Esophagus squamous epithelium (tissue), 4 donors: ENCODE measurements at regions not wholly inside any gene's neighbourhood (a gene's known extent, or its start where the extent isn't known, plus 50 kb on each side); places are given as distances from the start of the nearest gene placed in this dataset.

Source experiments
- POLR2A ChIP-seq, 4 donors: fragments of 450-650 bp; IDR thresholded peaks; one replicate each; pipeline ENCODE4 v1.6.1; 2017; ENCODE audit warnings: antibody characterized with exemption in 4 of 4, mild to moderate bottlenecking in 4 of 4, moderate library complexity in 3 of 4
- TF ChIP-seq, protein P1 (sequence below), 6 experiments: fragments of 450-650 bp in 4 of 6; fragments of 200-600 bp in 2 of 6; sonication (generic) in 2 of 6; IDR thresholded peaks; one replicate each; pipeline ENCODE4 v1.5.1; 2016 to 2019; ENCODE audit warnings: antibody characterized with exemption in 6 of 6, mild to moderate bottlenecking in 4 of 6, moderate library complexity in 4 of 6

DNA sequence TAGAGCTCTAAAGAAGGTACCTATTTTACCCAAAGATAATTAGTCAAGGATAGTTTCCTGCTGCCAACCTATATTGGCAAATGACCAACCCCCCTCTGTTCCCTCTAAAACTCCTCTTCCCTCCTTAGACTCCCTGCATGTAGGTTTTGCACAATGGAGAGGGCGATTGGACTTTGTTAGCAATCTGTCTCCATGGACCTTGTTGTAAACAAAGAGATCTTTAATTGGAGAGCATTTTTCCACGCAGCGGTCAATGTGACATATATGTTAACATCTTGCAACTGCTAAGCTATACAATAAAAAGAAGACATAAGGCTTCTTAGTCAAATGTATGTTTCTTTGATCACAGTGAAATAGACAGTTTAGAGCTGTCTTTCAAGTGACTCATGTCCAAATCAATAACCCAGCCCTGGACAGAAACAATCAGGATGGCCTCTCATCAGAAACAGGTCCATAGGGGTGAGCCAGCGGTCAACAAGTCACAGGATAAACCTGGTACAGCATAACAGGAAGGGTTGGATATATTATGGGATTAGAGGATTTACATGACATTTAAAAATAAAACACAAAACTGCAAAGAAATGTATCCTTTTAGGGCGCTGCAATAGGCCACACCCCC lies 69.7 kb upstream of the UBL3 start:
- TF ChIP-seq, protein P1, sequence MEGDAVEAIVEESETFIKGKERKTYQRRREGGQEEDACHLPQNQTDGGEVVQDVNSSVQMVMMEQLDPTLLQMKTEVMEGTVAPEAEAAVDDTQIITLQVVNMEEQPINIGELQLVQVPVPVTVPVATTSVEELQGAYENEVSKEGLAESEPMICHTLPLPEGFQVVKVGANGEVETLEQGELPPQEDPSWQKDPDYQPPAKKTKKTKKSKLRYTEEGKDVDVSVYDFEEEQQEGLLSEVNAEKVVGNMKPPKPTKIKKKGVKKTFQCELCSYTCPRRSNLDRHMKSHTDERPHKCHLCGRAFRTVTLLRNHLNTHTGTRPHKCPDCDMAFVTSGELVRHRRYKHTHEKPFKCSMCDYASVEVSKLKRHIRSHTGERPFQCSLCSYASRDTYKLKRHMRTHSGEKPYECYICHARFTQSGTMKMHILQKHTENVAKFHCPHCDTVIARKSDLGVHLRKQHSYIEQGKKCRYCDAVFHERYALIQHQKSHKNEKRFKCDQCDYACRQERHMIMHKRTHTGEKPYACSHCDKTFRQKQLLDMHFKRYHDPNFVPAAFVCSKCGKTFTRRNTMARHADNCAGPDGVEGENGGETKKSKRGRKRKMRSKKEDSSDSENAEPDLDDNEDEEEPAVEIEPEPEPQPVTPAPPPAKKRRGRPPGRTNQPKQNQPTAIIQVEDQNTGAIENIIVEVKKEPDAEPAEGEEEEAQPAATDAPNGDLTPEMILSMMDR (IDR thresholded peaks at IDR 0.05): no peak
- no peak for TF ChIP-seq POLR2A (IDR thresholded peaks at IDR 0.05)
